ENCODE measurements at regions not wholly inside any gene's neighbourhood (a gene's known extent, or its start where the extent isn't known, plus 50 kb on each side); places are given as distances from the start of the nearest gene placed in this dataset.

- Mint-ChIP-seq H3K4me3 (no peak overlapping the region), H3K36me3 (ENCODE audit: low read depth) (no peaks in the 10 kb centered on the region), H3K4me1 (ENCODE audit: low read depth) (no peaks in the 10 kb centered on the region), H3K27me3 (no peaks in the 10 kb centered on the region), H3K27ac (no peak overlapping the region), H3K9me3 (no peaks in the 10 kb centered on the region)
These were observed 241.8 kb upstream of the CIBAR2 start for GRCh38 chr16:85353839-85354685.

GRCh38 chr16:85354686-85355514 lies 242.6 kb upstream of the CIBAR2 start:
- H3K27me3 Mint-ChIP-seq: no peaks in the 10 kb centered on the region
- H3K9me3 Mint-ChIP-seq: no peaks in the 10 kb centered on the region
- H3K36me3 Mint-ChIP-seq (ENCODE audit: low read depth): no peaks in the 10 kb centered on the region
- no peak overlapping the region for H3K4me3 Mint-ChIP-seq
- H3K4me1 Mint-ChIP-seq (ENCODE audit: low read depth): no peaks in the 10 kb centered on the region
- H3K27ac Mint-ChIP-seq: no peak overlapping the region

GRCh38 chr16:85355515-85355837 lies 243.2 kb upstream of the CIBAR2 start:
- Mint-ChIP-seq H3K27me3 (no peaks in the 10 kb centered on the region), H3K36me3 (ENCODE audit: low read depth) (no peaks in the 10 kb centered on the region), H3K9me3 (no peaks in the 10 kb centered on the region), H3K4me3 (no peak overlapping the region), H3K27ac (no peak overlapping the region), H3K4me1 (ENCODE audit: low read depth) (no peaks in the 10 kb centered on the region)

- no peaks in the 10 kb centered on the region for H3K36me3 Mint-ChIP-seq (ENCODE audit: low read depth)
- H3K4me1 Mint-ChIP-seq (ENCODE audit: low read depth): no peaks in the 10 kb centered on the region
- H3K27ac Mint-ChIP-seq: no peak overlapping the region
- H3K9me3 Mint-ChIP-seq: no peaks in the 10 kb centered on the region
- H3K27me3 Mint-ChIP-seq: no peaks in the 10 kb centered on the region
- no peak overlapping the region for H3K4me3 Mint-ChIP-seq
These were observed 243.9 kb upstream of the CIBAR2 start for GRCh38 chr16:85356157-85356556.

- Mint-ChIP-seq H3K36me3 (ENCODE audit: low read depth) (no peaks in the 10 kb centered on the region), H3K9me3 (no peaks in the 10 kb centered on the region), H3K27me3 (no peaks in the 10 kb centered on the region), H3K4me1 (ENCODE audit: low read depth) (no peaks in the 10 kb centered on the region), H3K27ac (no peak overlapping the region), H3K4me3 (no peak overlapping the region)
These were observed 245.1 kb upstream of the CIBAR2 start for GRCh38 chr16:85357323-85357722.

GRCh38 chr16:85357924-85358505 lies 245.7 kb upstream of the CIBAR2 start:
- H3K4me3 Mint-ChIP-seq: no peak overlapping the region
- no peaks in the 10 kb centered on the region for H3K27me3 Mint-ChIP-seq
- no peaks in the 10 kb centered on the region for H3K36me3 Mint-ChIP-seq (ENCODE audit: low read depth)
- H3K27ac Mint-ChIP-seq: no peak overlapping the region
- no peaks in the 10 kb centered on the region for H3K9me3 Mint-ChIP-seq
- H3K4me1 Mint-ChIP-seq (ENCODE audit: low read depth): no peaks in the 10 kb centered on the region

GRCh38 chr16:85358704-85359146 lies 246.5 kb upstream of the CIBAR2 start:
- Mint-ChIP-seq H3K4me1 (ENCODE audit: low read depth) (no peaks in the 10 kb centered on the region), H3K36me3 (ENCODE audit: low read depth) (no peaks in the 10 kb centered on the region), H3K27ac (no peak overlapping the region), H3K4me3 (no peak overlapping the region), H3K9me3 (no peaks in the 10 kb centered on the region), H3K27me3 (no peaks in the 10 kb centered on the region)

GRCh38 chr16:85359147-85359822 lies 247.0 kb upstream of the CIBAR2 start:
- no peak overlapping the region for H3K4me3 Mint-ChIP-seq
- H3K27me3 Mint-ChIP-seq: no peaks in the 10 kb centered on the region
- H3K9me3 Mint-ChIP-seq: no peaks in the 10 kb centered on the region
- no peaks in the 10 kb centered on the region for H3K4me1 Mint-ChIP-seq (ENCODE audit: low read depth)
- no peaks in the 10 kb centered on the region for H3K36me3 Mint-ChIP-seq (ENCODE audit: low read depth)
- no peak overlapping the region for H3K27ac Mint-ChIP-seq

GRCh38 chr16:85360323-85361277 lies 248.3 kb upstream of the CIBAR2 start:
- H3K27me3 Mint-ChIP-seq: no peaks in the 10 kb centered on the region
- no peak overlapping the region for H3K4me3 Mint-ChIP-seq
- no peak overlapping the region for H3K27ac Mint-ChIP-seq
- H3K36me3 Mint-ChIP-seq (ENCODE audit: low read depth): no peaks in the 10 kb centered on the region
- H3K4me1 Mint-ChIP-seq (ENCODE audit: low read depth): no peaks in the 10 kb centered on the region
- H3K9me3 Mint-ChIP-seq: no peaks in the 10 kb centered on the region

GRCh38 chr16:85361441-85362118 lies 249.3 kb upstream of the CIBAR2 start:
- H3K4me3 Mint-ChIP-seq: no peak overlapping the region
- H3K27me3 Mint-ChIP-seq: no peaks in the 10 kb centered on the region
- no peaks in the 10 kb centered on the region for H3K36me3 Mint-ChIP-seq (ENCODE audit: low read depth)
- no peaks in the 10 kb centered on the region for H3K4me1 Mint-ChIP-seq (ENCODE audit: low read depth)
- no peaks in the 10 kb centered on the region for H3K9me3 Mint-ChIP-seq
- H3K27ac Mint-ChIP-seq: no peak overlapping the region

- Mint-ChIP-seq H3K9me3 (no peaks in the 10 kb centered on the region), H3K4me1 (ENCODE audit: low read depth) (no peaks in the 10 kb centered on the region), H3K27ac (no peak overlapping the region), H3K4me3 (no peak overlapping the region), H3K36me3 (ENCODE audit: low read depth) (no peaks in the 10 kb centered on the region), H3K27me3 (no peaks in the 10 kb centered on the region)
These were observed 250.2 kb upstream of the CIBAR2 start for GRCh38 chr16:85362443-85362842.

- H3K9me3 Mint-ChIP-seq: no peaks in the 10 kb centered on the region
- no peak overlapping the region for H3K27ac Mint-ChIP-seq
- H3K4me1 Mint-ChIP-seq (ENCODE audit: low read depth): no peaks in the 10 kb centered on the region
- H3K27me3 Mint-ChIP-seq: no peaks in the 10 kb centered on the region
- no peaks in the 10 kb centered on the region for H3K36me3 Mint-ChIP-seq (ENCODE audit: low read depth)
- no peak overlapping the region for H3K4me3 Mint-ChIP-seq
These were observed 249.7 kb upstream of the GSE1 start for GRCh38 chr16:85363427-85363826.

GRCh38 chr16:85363881-85364280 lies 249.2 kb upstream of the GSE1 start:
- Mint-ChIP-seq H3K4me3 (no peak overlapping the region), H3K27ac (no peak overlapping the region), H3K36me3 (ENCODE audit: low read depth) (no peaks in the 10 kb centered on the region), H3K9me3 (no peaks in the 10 kb centered on the region), H3K27me3 (no peaks in the 10 kb centered on the region), H3K4me1 (ENCODE audit: low read depth) (no peaks in the 10 kb centered on the region)

Data from stimulated activated naive CD8-positive, alpha-beta T cell treated with anti-CD3 and anti-CD28 coated beads, Interleukin-15, Interleukin-2, amounts not matched to agents 100 ng/mL and 50 ng/mL, for 24 hours (primary cell).